ENCODE measurements at regions not wholly inside any gene's neighbourhood (a gene's known extent, or its start where the extent isn't known, plus 50 kb on each side); places are given as distances from the start of the nearest gene placed in this dataset.
A peak's percentile ranks its signal among the peaks of the same experiment; 100 is the strongest.

DNA sequence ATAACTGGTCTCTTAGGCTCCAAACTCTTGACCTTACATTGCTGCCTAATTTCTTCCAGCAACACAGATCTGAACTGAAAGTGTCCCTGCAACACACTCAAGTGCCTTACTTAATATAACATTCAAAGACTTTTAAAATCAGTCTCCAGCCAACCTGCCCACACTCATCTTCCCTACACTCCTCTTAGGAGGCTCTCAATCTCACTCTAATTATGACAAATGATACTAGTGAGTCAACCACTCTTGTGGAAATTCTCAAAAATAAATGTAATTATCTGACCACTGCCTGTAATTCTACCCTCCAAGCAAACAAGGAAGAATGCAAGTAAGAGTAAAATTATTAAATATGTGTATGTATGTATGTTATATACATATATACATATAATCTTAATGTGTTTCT, 348.1 kb upstream of the MIR17HG start:
- no peak for DNase-seq (ENCODE audit: low spot score)
- TF ChIP-seq CTCF (IDR thresholded peaks at IDR 0.05; ENCODE audit: extremely low read depth, missing control alignments), result no peak

DNA sequence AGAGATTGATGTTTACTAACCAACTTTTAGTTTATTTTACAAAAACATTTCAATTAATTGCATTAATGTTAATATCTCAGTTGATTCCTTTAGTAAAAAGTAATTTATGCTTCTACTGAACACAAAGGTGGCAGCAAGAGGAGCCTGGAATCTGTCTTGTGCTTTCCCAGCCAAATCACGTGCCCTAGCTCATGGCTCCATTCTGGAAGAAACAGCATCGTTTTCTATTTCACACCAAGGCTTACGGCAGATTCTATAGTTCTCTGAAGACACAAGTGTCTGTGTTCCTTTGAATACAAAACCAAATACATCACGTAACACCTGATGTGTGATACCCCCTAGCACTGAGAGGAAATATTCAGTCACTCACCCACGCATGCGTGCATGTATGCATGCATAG, 346.1 kb upstream of the MIR17HG start:
- no peak for TF ChIP-seq CTCF (IDR thresholded peaks at IDR 0.05; ENCODE audit: extremely low read depth, missing control alignments)
- no peak for DNase-seq (ENCODE audit: low spot score)

- no peak for DNase-seq (ENCODE audit: low spot score)
- TF ChIP-seq CTCF (IDR thresholded peaks at IDR 0.05; ENCODE audit: extremely low read depth, missing control alignments), result no peak
Measured at GRCh38 chr13:91014696-91015095, 332.8 kb upstream of the MIR17HG start.

DNA sequence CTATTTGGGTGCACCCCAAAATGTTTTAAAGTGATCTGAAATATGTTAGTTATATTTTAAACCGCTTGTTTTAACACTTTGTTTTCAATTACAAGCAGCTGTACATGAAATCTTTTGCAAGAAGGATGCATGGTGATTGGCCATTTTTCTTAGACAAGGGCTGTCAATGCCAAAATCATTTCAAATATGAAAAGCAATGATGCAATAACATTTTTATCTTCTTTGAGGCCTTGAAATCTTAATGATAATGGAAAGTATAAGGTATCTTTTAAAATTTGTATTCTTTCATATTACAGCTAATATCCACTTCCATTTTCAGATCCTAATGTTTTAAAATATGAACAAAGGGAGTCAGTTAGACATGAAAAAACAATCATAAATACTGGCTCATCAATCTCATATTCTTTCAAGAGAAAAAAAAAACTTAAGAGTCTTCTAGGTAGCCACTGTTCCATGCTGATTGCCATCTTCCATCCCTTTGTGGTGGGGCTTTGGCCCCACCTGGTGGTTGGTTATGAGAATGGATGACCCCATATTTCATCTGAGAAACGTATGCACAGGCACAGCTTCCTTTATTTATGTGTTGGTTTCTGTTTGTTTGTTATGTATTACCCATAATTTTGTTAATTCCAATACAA, 330.3 kb upstream of the MIR17HG start:
- TF ChIP-seq CTCF (IDR thresholded peaks at IDR 0.05; ENCODE audit: extremely low read depth, missing control alignments), result peak; percentile 54
- DNase-seq (ENCODE audit: low spot score), result peak; percentile 64

GRCh38 chr13:91017669-91018053, 329.8 kb upstream of the MIR17HG start:
- TF ChIP-seq CTCF (IDR thresholded peaks at IDR 0.05; ENCODE audit: extremely low read depth, missing control alignments), result no peak
- DNase-seq (ENCODE audit: low spot score), result no peak

DNA sequence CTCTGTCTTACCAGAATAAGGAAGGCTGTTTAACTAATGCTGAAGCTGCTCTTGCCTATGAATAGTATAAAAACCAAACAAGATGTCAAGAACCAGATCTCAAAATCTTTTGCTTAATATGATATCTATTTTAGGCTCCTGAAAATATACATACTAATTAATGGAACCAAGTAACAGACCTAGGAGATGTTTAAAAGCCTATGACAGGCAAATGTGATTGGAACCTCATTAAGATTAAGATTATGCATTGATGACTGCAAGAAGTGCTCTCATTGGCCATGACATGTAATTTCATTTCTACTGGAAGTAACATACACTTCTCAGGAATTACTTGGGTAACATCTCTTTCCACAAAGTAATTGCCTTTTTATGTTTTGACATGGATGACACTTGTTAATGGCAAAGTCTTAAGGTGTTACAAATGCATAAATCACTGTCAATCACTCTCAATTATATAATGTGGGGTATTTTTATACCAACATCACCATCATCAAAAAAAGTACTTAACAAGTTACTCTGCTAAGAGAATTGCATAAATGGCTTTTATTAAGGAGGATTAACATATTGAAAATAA, 326.9 kb upstream of the MIR17HG start:
- no peak for DNase-seq (ENCODE audit: low spot score)
- TF ChIP-seq CTCF (IDR thresholded peaks at IDR 0.05; ENCODE audit: extremely low read depth, missing control alignments), result no peak

DNA sequence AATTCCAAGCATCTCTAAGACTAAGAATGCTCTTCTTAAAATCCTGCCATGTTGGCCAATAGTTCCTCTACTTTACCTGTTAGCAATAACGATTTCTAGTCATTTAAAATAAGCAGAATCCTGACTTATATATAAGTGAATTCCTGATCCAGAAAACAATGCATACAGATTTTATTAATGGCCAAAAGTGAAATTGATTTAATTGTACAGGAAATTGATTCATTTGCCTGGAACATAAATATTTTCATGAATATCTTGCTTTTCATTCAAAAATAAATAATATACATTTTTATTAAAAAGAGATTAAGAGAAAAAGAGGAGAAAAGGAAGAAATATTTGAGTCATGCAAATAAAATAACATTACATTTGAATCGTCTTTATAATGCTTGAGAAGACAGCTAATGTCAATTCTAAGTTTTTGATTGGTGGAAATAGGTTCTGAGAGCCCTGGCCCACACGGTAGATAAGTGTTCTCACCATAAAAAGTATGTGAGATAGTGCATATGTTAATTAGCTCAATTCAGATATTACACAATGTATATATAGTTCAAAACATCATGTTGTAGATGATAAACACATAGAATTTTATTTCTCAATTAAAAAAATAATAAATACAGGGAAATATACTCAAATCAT, 323.2 kb upstream of the MIR17HG start:
- no peak for DNase-seq (ENCODE audit: low spot score)
- TF ChIP-seq CTCF (IDR thresholded peaks at IDR 0.05; ENCODE audit: extremely low read depth, missing control alignments), result no peak
